ENCODE measurements at regions not wholly inside any gene's neighbourhood (a gene's known extent, or its start where the extent isn't known, plus 50 kb on each side); places are given as distances from the start of the nearest gene placed in this dataset.
"Not testable (repeated sequence)": the region's sequence is repeated elsewhere in the genome, so short reads cannot be mapped to it uniquely, and the experiment has no call there.

DNA sequence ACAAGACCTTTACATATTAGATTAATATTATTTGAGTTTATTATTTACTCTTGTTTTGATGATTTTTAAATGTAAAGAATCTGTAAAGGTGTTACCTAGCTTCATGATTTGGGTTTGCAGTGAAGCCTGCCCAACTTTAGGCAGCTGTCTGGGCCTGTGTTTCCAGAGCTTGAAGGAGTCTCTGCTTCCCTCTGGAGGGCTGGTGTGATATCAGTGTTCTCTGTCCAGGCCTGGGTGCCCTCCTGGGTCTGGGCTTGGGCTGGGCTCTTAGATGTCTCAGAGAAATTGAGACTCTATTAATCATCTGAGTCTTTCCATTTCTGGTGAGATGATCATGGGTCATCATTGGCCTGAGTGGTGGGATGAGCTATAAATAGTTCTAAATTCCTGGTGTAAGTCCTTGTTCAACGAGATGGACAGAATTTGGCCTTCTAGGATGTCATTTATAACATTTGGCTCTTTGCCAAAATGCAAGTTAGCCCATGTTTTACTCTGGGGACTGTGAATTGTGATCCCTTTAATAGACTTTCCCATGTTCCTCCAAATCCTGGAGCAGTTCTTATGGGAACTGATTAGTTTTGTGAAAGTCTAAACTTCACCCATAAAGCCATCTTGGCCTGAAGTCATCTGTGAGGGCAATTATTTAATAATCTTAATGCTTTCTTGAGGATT lies 397.3 kb downstream of the TMEM121 start:
- H3K36me3 Mint-ChIP-seq, ATAC-seq, POLR2A ChIA-PET, H3K4me1 Mint-ChIP-seq, H3K27ac Mint-ChIP-seq, DNase-seq, H3K4me3 Mint-ChIP-seq: not testable (repeated sequence)
- Mint-ChIP-seq H3K27me3 (peaks cover 0 to 12% (median 10%) of the 10 kb centered on the region in 5 donors), H3K9me3 (peaks cover 0 to 15% (median 0%) of the 10 kb centered on the region in 9 donors)

DNA sequence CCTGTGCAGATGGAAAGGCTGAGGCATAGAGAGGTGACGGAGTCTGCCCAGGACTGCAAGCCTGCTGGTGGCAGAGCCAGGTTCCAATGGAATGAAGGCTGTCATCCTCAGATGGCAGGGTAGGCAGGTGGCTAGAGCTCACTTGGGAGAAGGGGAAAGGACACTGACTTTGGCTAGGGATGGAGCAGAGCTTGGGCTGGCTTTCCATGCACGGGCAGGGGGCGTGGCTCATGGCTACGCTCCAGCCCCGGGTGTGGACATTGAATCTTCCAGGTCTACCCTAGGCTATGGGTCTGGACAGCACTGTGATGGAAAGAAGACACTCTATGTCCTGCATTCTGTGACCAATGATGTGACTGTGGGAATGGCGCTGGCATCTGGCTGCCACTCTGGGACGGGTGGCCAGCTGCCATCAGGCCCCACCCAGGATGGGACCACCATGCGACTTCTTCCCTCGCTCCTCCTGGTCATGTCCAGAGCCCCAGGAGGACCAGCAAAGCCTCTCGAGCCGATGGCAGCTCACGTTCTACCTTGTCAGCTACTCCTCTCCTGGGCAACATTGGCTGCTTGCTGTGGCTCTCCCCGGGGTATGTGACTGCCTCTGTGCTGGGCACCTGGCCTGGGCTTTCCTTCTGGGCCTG lies 398.7 kb downstream of the TMEM121 start:
- POLR2A ChIA-PET: no interaction called here
- Mint-ChIP-seq H3K4me3 (no peak overlapping the region), H3K36me3 (peaks cover 0 to 9% (median 7%) of the 10 kb centered on the region in 3 donors), H3K27ac (no peak overlapping the region), H3K4me1 (peaks cover 0 to 4% (median 3%) of the 10 kb centered on the region in 4 donors), H3K9me3 (peaks cover 0 to 15% (median 0%) of the 10 kb centered on the region in 9 donors), H3K27me3 (peaks cover 0 to 23% (median 11%) of the 10 kb centered on the region in 5 donors)
- DNase-seq: no peak
- ATAC-seq: no peak

- peaks cover 2 to 30% (median 19%) of the 10 kb centered on the region in 5 donors for H3K27me3 Mint-ChIP-seq
- peaks cover 0 to 4% (median 4%) of the 10 kb centered on the region in 4 donors for H3K4me1 Mint-ChIP-seq
- POLR2A ChIA-PET: no interaction called here
- no peak overlapping the region for H3K27ac Mint-ChIP-seq
- ATAC-seq: no peak
- DNase-seq: peak in 1 of 10 donors; percentile 36
- no peak overlapping the region for H3K4me3 Mint-ChIP-seq
- peaks cover 0 to 15% (median 0%) of the 10 kb centered on the region in 9 donors for H3K9me3 Mint-ChIP-seq
- H3K36me3 Mint-ChIP-seq: peaks cover 0 to 9% (median 7%) of the 10 kb centered on the region in 3 donors
Measured at GRCh38 chr14:105925615-105926372, 399.4 kb downstream of the TMEM121 start.

DNA sequence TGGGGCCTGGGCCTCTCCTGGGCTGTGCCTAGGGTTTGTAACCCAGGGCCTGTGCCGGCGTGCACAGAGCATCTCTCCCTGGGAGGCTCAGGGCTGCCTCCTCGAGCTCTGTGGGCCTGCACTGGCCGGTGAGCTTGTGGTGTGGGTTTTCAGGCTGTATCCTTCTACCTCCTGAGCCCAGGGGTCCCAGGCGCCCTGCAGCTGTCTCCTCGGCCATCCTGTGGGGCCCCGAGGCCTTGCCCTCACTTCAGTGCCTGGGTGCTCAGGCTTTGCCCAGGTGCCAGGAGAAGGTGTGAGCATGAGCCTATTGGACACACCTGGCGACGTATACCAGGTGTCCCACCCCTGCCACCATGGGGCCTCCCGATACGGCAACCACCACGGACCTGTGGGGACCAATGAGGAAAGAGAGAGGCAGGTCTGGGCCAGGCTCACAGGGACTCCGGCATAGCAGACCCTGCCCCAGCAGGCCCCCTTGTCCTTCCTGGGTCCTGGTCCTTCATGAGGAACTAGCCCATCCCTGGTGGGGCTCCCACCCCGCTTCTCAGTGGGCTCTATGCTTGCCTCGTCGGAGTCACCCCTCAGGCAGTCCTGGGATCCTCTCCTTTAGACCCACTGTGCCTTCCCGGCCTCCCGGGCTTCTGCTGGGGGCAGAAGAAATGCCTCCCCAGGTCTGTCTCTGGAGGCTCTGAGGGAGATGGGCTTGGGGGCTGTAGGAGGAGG lies 400.2 kb downstream of the TMEM121 start:
- POLR2A ChIA-PET: no interaction called here
- DNase-seq: peak in 1 of 10 donors; percentile 58
- Mint-ChIP-seq H3K27me3 (peaks cover 2 to 31% (median 24%) of the 10 kb centered on the region in 5 donors), H3K4me3 (no peak overlapping the region), H3K36me3 (peaks cover 0 to 9% (median 7%) of the 10 kb centered on the region in 3 donors), H3K4me1 (peaks cover 0 to 4% (median 4%) of the 10 kb centered on the region in 4 donors), H3K9me3 (peaks cover 0 to 15% (median 0%) of the 10 kb centered on the region in 9 donors), H3K27ac (no peak overlapping the region)
- no peak for ATAC-seq

DNA sequence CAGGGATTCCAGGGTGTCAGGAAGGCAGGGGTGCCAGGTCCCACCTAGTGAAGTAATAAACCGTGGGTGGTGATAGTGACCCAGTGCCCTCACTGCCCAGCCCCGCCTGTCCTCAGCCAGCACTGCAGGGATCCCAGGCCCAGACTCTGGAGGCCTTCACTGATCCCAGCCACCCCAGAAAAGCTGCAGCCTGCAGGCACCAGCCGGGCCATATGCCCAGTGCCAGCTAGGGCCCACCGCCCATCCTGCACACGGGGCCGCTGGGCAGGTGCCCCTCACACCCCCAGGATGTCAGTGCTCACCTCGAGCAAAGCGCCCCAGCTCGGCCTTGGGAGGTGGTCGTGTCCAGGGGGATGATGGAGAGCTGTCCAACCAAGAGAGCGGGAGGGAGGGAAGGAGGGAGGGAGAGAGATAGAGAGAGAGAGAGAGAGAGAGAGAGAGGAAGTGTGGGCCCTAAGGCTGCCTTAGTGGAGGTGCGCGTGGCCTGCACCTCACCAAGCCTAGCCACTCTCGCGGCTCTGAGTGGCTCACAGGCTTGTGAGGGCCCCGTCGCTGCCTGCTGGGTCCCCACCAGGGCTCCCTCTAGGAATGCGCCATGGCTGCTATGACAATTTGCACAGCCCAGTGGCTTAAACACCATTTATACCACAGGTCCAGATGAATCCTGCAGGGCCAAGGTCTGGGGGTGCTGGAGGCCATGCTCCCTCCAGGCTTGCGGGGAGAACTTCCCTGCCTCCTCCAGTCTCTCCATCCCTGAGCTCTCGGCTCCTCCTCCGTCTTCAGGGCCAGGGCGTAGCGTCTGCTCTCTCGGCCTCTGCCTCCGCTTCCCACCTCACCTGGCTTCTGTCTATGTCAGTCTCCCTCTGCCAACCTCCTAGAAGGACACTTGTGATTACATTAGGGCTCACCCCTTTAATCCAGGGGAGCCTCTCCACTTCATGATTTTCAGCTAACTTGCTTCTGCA lies 401.0 kb downstream of the TMEM121 start:
- POLR2A ChIA-PET: no interaction called here
- Mint-ChIP-seq H3K4me1 (peaks cover 0 to 7% (median 4%) of the 10 kb centered on the region in 4 donors), H3K9me3 (peaks cover 0 to 13% (median 0%) of the 10 kb centered on the region in 9 donors), H3K27me3 (peaks cover 6 to 38% (median 26%) of the 10 kb centered on the region in 5 donors), H3K27ac (peak overlapping the region in 3 of 10 donors; percentile 55 to 78 (median 56)), H3K4me3 (no peak overlapping the region), H3K36me3 (peaks cover 0 to 9% (median 3%) of the 10 kb centered on the region in 3 donors)
- no peak for ATAC-seq
- DNase-seq: no peak

- not testable (repeated sequence) for H3K36me3 Mint-ChIP-seq, H3K4me3 Mint-ChIP-seq
- DNase-seq: peak in 1 of 10 donors; percentile 63
Measured at GRCh38 chr14:105928171-105929111, 402.1 kb downstream of the TMEM121 start.

GRCh38 chr14:105929327-105930081 lies 403.1 kb downstream of the TMEM121 start:
- DNase-seq (peak in 1 of 10 donors; percentile 51), ATAC-seq (no peak)
- no peak overlapping the region for H3K4me3 Mint-ChIP-seq

More at GRCh38 chr14:105928171-105929111, 402.1 kb downstream of the TMEM121 start:
- H3K27ac Mint-ChIP-seq: peak overlapping the region in 2 of 10 donors; percentile 55 to 56
- POLR2A ChIA-PET, ATAC-seq, H3K4me1 Mint-ChIP-seq, H3K9me3 Mint-ChIP-seq: not testable (repeated sequence)
- peaks cover 6 to 42% (median 26%) of the 10 kb centered on the region in 5 donors for H3K27me3 Mint-ChIP-seq

DNA sequence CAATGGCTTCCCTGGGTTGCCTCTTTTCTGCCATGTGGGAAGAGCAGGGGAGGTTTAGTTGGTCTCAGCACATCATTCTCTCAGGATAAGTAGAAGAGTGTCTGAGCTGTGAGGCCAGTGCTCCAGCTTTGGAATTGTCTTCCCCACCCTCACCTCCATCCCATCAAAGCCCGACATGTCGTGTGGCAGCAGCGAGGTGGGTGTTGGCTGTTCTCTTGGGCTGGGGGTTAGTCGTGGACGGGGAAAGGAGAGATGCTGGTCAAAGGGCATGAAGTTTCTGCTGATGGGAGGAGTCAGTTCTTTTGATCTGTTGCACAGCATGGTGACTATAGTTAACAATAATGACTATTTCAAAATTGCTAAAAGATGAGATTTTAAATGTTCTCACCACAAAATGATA lies 404.2 kb downstream of the TMEM121 start:
- peaks cover 0 to 19% (median 7%) of the 10 kb centered on the region in 9 donors for H3K9me3 Mint-ChIP-seq
- ATAC-seq (no peak), DNase-seq (no peak)
- peaks cover 0 to 14% (median 0%) of the 10 kb centered on the region in 3 donors for H3K36me3 Mint-ChIP-seq
- H3K4me1 Mint-ChIP-seq: peaks cover 0 to 7% (median 4%) of the 10 kb centered on the region in 4 donors
- H3K4me3 Mint-ChIP-seq: no peak overlapping the region
- H3K27ac Mint-ChIP-seq: peak overlapping the region in 1 of 10 donors; percentile 35
- POLR2A ChIA-PET: no interaction called here
- H3K27me3 Mint-ChIP-seq: peaks cover 6 to 52% (median 31%) of the 10 kb centered on the region in 5 donors

More at GRCh38 chr14:105929327-105930081, 403.1 kb downstream of the TMEM121 start:
- peaks cover 6 to 48% (median 23%) of the 10 kb centered on the region in 5 donors for H3K27me3 Mint-ChIP-seq
- peaks cover 0 to 5% (median 0%) of the 10 kb centered on the region in 3 donors for H3K36me3 Mint-ChIP-seq
- H3K27ac Mint-ChIP-seq: no peak overlapping the region
- POLR2A ChIA-PET: no interaction called here
- peaks cover 0 to 9% (median 0%) of the 10 kb centered on the region in 9 donors for H3K9me3 Mint-ChIP-seq
- H3K4me1 Mint-ChIP-seq: peaks cover 0 to 7% (median 4%) of the 10 kb centered on the region in 4 donors

DNA sequence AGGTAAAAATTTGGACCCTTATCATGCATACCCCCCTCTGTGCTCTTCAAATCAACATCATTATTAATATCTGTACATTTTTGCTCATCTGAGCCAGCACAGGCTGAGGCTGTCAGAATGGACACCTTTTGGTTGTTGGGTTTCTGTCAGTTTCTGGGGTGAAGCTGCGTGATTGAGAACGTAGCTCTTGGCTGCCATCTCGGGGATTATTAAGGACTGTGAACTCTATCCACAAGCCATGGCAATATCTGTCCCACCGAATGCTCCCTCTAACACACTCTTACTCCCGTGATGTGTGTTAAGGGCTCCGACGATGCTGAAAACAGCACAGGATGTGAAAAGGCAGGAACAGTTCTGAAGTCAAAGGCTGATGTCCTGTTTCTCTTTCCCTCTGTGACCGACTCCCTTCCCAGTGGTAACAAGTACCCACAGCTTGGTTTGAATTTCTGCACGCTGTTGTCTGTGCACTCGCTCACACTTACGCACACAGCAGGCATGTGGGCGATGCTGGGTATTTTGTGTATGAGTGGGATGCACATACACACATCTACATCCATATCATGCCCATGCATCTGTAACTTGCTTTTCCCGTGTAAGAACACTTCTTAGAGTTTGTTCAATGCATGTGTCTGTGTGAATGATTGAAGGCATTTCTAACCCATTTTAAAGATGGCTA lies 405.6 kb downstream of the TMEM121 start:
- peaks cover 0 to 19% (median 0%) of the 10 kb centered on the region in 3 donors for H3K36me3 Mint-ChIP-seq
- DNase-seq (peak in 3 of 10 donors; percentile 9 to 56 (median 12)), ATAC-seq (no peak)
- peaks cover 6 to 52% (median 33%) of the 10 kb centered on the region in 5 donors for H3K27me3 Mint-ChIP-seq
- POLR2A ChIA-PET: no interaction called here
- peaks cover 0 to 7% (median 4%) of the 10 kb centered on the region in 4 donors for H3K4me1 Mint-ChIP-seq
- H3K4me3 Mint-ChIP-seq: no peak overlapping the region
- peaks cover 0 to 24% (median 7%) of the 10 kb centered on the region in 9 donors for H3K9me3 Mint-ChIP-seq
- H3K27ac Mint-ChIP-seq: no peak overlapping the region
